ENCODE measurements at regions not wholly inside any gene's neighbourhood (a gene's known extent, or its start where the extent isn't known, plus 50 kb on each side); places are given as distances from the start of the nearest gene placed in this dataset.

- ATAC-seq (ENCODE audit: low FRiP score) = no peak
- no peak for DNase-seq (ENCODE audit: low spot score)
- TF ChIP-seq CTCF (IDR thresholded peaks at IDR 0.05) = no peak
Measured at GRCh38 chr1:166603296-166603695, 236.0 kb upstream of the POGK start.

GRCh38 chr1:166605137-166605536, 234.1 kb upstream of the POGK start:
- TF ChIP-seq CTCF (IDR thresholded peaks at IDR 0.05) = no peak
- ATAC-seq (ENCODE audit: low FRiP score) = no peak
- DNase-seq (ENCODE audit: low spot score) = no peak

GRCh38 chr1:166612886-166613285, 226.4 kb upstream of the POGK start:
- TF ChIP-seq CTCF (IDR thresholded peaks at IDR 0.05) = no peak
- ATAC-seq (ENCODE audit: low FRiP score) (no peak), DNase-seq (ENCODE audit: low spot score) (no peak)

GRCh38 chr1:166616206-166616605, 223.1 kb upstream of the POGK start:
- ATAC-seq (ENCODE audit: low FRiP score) (no peak), DNase-seq (ENCODE audit: low spot score) (no peak)
- no peak for TF ChIP-seq CTCF (IDR thresholded peaks at IDR 0.05)

- ATAC-seq (ENCODE audit: low FRiP score) = no peak
- no peak for DNase-seq (ENCODE audit: low spot score)
- TF ChIP-seq CTCF (IDR thresholded peaks at IDR 0.05) = no peak
Measured at GRCh38 chr1:166626711-166627110, 212.6 kb upstream of the POGK start.

DNA sequence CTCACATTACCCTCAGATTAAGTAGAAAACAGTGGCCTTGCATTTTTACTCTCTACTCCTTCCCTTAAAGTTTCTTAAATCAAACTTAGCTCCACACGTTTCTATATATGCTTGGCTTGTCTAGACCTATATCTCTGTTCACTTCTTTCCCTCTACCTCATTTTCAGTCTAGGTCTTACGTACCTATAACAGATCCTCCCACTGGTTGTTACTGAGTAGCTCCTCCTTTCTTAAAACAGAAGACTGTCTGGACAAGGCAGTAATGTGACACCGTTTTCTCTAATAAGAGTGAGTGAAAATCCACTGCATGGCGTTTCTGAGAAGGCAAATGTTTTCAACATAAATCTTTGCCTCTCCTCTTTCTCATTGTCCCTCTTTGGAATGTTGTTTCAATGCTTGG, 211.7 kb upstream of the POGK start:
- TF ChIP-seq CTCF (IDR thresholded peaks at IDR 0.05) = no peak

DNA sequence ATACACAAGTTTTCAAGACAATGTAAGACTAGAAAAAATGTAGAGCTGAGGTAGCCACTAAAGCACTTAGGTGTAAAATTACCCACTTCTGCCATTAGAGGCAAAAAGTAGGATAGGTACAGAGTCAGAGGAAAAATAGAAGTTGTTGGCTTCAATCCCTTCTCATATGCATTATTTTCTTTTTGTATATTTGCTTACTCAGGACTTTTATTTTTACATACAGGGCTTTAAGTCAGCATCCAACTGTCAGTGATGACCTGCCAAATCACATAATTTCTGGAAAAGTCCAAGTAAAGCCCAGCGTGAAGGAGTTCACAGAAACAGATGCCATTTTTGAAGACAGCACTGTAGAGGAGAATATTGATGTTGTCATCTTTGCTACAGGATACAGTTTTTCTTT, 211.0 kb upstream of the POGK start:
- no peak for TF ChIP-seq CTCF (IDR thresholded peaks at IDR 0.05)
- DNase-seq (ENCODE audit: low spot score) (no peak), ATAC-seq (ENCODE audit: low FRiP score) (no peak)

More for the DNA sequence above, 211.7 kb upstream of the POGK start:
- DNase-seq (ENCODE audit: low spot score) (no peak), ATAC-seq (ENCODE audit: low FRiP score) (no peak)

Data from omental fat pad (tissue), 3 donors.